ENCODE measurements at regions not wholly inside any gene's neighbourhood (a gene's known extent, or its start where the extent isn't known, plus 50 kb on each side); places are given as distances from the start of the nearest gene placed in this dataset.

GRCh38 chr4:97153042-97153441 is 990.2 kb downstream of the STPG2 start:
- no peak for TF ChIP-seq EP300 (IDR thresholded peaks at IDR 0.05; ENCODE audit: borderline replicate concordance)
- TF ChIP-seq RAD21 (IDR thresholded peaks at IDR 0.05; ENCODE audit: low read depth), result peak; percentile 60

All from Ishikawa (cell line).